A673 (cell line): ENCODE measurements at regions not wholly inside any gene's neighbourhood (a gene's known extent, or its start where the extent isn't known, plus 50 kb on each side); places are given as distances from the start of the nearest gene placed in this dataset.

Experiments
- EZH2 ChIP-seq: fragments of 200-600 bp; sonication (generic); IDR thresholded peaks from 2 replicates; pipeline ENCODE4 v1.6.1; 2017; ENCODE audit warnings: borderline replicate concordance, low read depth, mild to moderate bottlenecking, mixed read lengths, antibody characterized with exemption, low read length; ENCODE audit not compliant: poor library complexity, severe bottlenecking
- TF ChIP-seq, protein P1 (sequence below): fragments of 300-800, 200-600 bp; sonication (generic); conservative IDR thresholded peaks from 2 replicates; pipeline ENCODE4 v1.5.1; 2017; ENCODE audit warnings: low read depth, mild to moderate bottlenecking, antibody characterized with exemption, low read length, moderate library complexity, mixed read lengths

- TF ChIP-seq, protein P1, sequence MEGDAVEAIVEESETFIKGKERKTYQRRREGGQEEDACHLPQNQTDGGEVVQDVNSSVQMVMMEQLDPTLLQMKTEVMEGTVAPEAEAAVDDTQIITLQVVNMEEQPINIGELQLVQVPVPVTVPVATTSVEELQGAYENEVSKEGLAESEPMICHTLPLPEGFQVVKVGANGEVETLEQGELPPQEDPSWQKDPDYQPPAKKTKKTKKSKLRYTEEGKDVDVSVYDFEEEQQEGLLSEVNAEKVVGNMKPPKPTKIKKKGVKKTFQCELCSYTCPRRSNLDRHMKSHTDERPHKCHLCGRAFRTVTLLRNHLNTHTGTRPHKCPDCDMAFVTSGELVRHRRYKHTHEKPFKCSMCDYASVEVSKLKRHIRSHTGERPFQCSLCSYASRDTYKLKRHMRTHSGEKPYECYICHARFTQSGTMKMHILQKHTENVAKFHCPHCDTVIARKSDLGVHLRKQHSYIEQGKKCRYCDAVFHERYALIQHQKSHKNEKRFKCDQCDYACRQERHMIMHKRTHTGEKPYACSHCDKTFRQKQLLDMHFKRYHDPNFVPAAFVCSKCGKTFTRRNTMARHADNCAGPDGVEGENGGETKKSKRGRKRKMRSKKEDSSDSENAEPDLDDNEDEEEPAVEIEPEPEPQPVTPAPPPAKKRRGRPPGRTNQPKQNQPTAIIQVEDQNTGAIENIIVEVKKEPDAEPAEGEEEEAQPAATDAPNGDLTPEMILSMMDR, result no peak
- TF ChIP-seq EZH2, result no peak
Observed at GRCh38 chr14:76280221-76280620, 95.7 kb upstream of the ESRRB start.
